ENCODE measurements at regions not wholly inside any gene's neighbourhood (a gene's known extent, or its start where the extent isn't known, plus 50 kb on each side); places are given as distances from the start of the nearest gene placed in this dataset.

DNA sequence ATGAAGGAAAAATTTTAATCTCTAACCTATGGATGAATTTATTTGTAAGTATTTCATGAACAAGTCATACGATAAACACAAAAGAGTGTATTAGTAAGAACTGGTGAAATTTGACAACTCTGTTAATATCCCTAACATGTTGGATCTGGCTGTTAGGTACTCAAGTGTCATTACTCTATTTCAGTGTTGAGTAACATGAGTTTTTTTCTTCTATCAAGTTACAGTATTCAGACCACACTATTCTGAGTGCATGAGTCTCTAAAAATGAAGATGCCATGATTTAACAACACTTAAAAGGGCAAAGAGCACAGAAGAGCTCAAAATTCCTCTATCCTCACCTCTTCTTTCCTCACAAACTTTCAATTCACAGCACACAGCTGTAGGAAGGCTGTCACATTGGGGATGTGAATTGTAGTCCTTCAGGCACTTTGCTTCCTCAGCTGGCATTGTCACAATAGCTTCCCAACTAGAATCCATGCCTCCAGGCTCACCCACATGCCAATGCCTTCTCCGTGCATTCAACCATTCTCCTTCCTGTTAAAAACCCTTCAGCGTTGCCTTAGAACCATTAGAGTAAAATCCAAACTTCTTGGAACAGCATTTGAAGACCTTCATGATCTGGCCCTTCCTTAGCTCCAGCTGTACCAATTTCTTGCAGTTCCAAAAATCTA lies 73.7 kb upstream of the DBX2 start:
- no peak for ATAC-seq
- TF ChIP-seq ZNF8 (CRISPR knock-in tag; IDR thresholded peaks at IDR 0.05) (no peak), BACH2 (CRISPR knock-in tag; IDR thresholded peaks at IDR 0.05; ENCODE audit: borderline replicate concordance) (no peak), ZFP30 (CRISPR knock-in tag; IDR thresholded peaks at IDR 0.05) (no peak), RARB (CRISPR knock-in tag; IDR thresholded peaks at IDR 0.05) (no peak), ARNTL (CRISPR knock-in tag; IDR thresholded peaks at IDR 0.05; ENCODE audit: borderline replicate concordance, low read depth) (no peak), ZNF70 (CRISPR knock-in tag; IDR thresholded peaks at IDR 0.05) (no peak), SNAI2 (CRISPR knock-in tag; IDR thresholded peaks at IDR 0.05) (no peak), PPARA (CRISPR knock-in tag; IDR thresholded peaks at IDR 0.05; ENCODE audit: borderline replicate concordance) (no peak)
- TF ChIP-seq, protein P1, sequence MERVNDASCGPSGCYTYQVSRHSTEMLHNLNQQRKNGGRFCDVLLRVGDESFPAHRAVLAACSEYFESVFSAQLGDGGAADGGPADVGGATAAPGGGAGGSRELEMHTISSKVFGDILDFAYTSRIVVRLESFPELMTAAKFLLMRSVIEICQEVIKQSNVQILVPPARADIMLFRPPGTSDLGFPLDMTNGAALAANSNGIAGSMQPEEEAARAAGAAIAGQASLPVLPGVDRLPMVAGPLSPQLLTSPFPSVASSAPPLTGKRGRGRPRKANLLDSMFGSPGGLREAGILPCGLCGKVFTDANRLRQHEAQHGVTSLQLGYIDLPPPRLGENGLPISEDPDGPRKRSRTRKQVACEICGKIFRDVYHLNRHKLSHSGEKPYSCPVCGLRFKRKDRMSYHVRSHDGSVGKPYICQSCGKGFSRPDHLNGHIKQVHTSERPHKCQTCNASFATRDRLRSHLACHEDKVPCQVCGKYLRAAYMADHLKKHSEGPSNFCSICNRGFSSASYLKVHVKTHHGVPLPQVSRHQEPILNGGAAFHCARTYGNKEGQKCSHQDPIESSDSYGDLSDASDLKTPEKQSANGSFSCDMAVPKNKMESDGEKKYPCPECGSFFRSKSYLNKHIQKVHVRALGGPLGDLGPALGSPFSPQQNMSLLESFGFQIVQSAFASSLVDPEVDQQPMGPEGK (CRISPR knock-in tag; IDR thresholded peaks at IDR 0.05; ENCODE audit: borderline replicate concordance) = no peak
- TF ChIP-seq, protein P2, sequence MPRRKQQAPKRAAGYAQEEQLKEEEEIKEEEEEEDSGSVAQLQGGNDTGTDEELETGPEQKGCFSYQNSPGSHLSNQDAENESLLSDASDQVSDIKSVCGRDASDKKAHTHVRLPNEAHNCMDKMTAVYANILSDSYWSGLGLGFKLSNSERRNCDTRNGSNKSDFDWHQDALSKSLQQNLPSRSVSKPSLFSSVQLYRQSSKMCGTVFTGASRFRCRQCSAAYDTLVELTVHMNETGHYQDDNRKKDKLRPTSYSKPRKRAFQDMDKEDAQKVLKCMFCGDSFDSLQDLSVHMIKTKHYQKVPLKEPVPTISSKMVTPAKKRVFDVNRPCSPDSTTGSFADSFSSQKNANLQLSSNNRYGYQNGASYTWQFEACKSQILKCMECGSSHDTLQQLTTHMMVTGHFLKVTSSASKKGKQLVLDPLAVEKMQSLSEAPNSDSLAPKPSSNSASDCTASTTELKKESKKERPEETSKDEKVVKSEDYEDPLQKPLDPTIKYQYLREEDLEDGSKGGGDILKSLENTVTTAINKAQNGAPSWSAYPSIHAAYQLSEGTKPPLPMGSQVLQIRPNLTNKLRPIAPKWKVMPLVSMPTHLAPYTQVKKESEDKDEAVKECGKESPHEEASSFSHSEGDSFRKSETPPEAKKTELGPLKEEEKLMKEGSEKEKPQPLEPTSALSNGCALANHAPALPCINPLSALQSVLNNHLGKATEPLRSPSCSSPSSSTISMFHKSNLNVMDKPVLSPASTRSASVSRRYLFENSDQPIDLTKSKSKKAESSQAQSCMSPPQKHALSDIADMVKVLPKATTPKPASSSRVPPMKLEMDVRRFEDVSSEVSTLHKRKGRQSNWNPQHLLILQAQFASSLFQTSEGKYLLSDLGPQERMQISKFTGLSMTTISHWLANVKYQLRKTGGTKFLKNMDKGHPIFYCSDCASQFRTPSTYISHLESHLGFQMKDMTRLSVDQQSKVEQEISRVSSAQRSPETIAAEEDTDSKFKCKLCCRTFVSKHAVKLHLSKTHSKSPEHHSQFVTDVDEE (CRISPR knock-in tag; IDR thresholded peaks at IDR 0.05) = no peak
- TF ChIP-seq, protein P3, sequence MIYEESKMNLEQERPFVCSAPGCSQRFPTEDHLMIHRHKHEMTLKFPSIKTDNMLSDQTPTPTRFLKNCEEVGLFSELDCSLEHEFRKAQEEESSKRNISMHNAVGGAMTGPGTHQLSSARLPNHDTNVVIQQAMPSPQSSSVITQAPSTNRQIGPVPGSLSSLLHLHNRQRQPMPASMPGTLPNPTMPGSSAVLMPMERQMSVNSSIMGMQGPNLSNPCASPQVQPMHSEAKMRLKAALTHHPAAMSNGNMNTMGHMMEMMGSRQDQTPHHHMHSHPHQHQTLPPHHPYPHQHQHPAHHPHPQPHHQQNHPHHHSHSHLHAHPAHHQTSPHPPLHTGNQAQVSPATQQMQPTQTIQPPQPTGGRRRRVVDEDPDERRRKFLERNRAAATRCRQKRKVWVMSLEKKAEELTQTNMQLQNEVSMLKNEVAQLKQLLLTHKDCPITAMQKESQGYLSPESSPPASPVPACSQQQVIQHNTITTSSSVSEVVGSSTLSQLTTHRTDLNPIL (CRISPR knock-in tag; IDR thresholded peaks at IDR 0.05; ENCODE audit: low read depth) = no peak

DNA sequence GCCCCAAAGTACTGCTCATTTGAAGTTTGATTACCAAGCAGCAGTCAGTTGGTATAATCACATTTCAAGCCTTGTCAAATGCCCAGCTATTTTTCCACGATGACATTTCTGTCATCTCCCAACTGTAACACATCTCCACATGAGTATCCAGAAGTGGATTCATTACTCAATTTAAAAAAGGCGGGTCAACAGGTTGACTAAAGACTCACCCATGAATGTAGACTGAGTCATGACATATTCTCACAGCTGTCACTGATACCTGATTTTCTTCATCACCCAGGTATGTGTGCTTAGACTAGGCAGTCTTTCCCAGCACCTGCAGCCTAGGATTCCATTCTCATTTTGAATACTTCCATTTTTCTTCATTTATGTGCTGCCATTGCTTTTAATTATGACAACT lies 75.1 kb upstream of the DBX2 start:
- ATAC-seq = no peak
- TF ChIP-seq CSDC2 (CRISPR knock-in tag; IDR thresholded peaks at IDR 0.05) (no peak), OSR1 (CRISPR knock-in tag; IDR thresholded peaks at IDR 0.05) (no peak), BACH2 (CRISPR knock-in tag; IDR thresholded peaks at IDR 0.05; ENCODE audit: borderline replicate concordance) (no peak), ZFP30 (CRISPR knock-in tag; IDR thresholded peaks at IDR 0.05) (no peak), TOX (CRISPR knock-in tag; IDR thresholded peaks at IDR 0.05; ENCODE audit: borderline replicate concordance) (no peak), ARNTL (CRISPR knock-in tag; IDR thresholded peaks at IDR 0.05; ENCODE audit: borderline replicate concordance, low read depth) (no peak), SNAI2 (CRISPR knock-in tag; IDR thresholded peaks at IDR 0.05) (no peak), ZNF565 (CRISPR knock-in tag; conservative IDR thresholded peaks at IDR 0.05; ENCODE audit: low read depth) (no peak), ZFP3 (CRISPR knock-in tag; IDR thresholded peaks at IDR 0.05) (no peak), TCF4 (CRISPR knock-in tag; IDR thresholded peaks at IDR 0.05; ENCODE audit: borderline replicate concordance) (no peak), ESRRG (CRISPR knock-in tag; IDR thresholded peaks at IDR 0.05) (no peak), GLIS3 (CRISPR knock-in tag; IDR thresholded peaks at IDR 0.05) (no peak), PPARA (CRISPR knock-in tag; IDR thresholded peaks at IDR 0.05; ENCODE audit: borderline replicate concordance) (no peak), RARB (CRISPR knock-in tag; IDR thresholded peaks at IDR 0.05) (no peak)
- TF ChIP-seq, protein P3 (CRISPR knock-in tag; IDR thresholded peaks at IDR 0.05; ENCODE audit: low read depth) = no peak
- TF ChIP-seq, protein P4, sequence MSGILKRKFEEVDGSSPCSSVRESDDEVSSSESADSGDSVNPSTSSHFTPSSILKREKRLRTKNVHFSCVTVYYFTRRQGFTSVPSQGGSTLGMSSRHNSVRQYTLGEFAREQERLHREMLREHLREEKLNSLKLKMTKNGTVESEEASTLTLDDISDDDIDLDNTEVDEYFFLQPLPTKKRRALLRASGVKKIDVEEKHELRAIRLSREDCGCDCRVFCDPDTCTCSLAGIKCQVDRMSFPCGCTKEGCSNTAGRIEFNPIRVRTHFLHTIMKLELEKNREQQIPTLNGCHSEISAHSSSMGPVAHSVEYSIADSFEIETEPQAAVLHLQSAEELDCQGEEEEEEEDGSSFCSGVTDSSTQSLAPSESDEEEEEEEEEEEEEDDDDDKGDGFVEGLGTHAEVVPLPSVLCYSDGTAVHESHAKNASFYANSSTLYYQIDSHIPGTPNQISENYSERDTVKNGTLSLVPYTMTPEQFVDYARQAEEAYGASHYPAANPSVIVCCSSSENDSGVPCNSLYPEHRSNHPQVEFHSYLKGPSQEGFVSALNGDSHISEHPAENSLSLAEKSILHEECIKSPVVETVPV (CRISPR knock-in tag; IDR thresholded peaks at IDR 0.05) = no peak
- TF ChIP-seq, protein P1 (CRISPR knock-in tag; IDR thresholded peaks at IDR 0.05; ENCODE audit: borderline replicate concordance) = no peak
- TF ChIP-seq, protein P5, sequence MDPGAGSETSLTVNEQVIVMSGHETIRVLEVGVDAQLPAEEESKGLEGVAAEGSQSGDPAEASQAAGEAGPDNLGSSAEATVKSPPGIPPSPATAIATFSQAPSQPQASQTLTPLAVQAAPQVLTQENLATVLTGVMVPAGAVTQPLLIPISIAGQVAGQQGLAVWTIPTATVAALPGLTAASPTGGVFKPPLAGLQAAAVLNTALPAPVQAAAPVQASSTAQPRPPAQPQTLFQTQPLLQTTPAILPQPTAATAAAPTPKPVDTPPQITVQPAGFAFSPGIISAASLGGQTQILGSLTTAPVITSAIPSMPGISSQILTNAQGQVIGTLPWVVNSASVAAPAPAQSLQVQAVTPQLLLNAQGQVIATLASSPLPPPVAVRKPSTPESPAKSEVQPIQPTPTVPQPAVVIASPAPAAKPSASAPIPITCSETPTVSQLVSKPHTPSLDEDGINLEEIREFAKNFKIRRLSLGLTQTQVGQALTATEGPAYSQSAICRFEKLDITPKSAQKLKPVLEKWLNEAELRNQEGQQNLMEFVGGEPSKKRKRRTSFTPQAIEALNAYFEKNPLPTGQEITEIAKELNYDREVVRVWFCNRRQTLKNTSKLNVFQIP (CRISPR knock-in tag; IDR thresholded peaks at IDR 0.05; ENCODE audit: borderline replicate concordance, low read depth) = no peak
- TF ChIP-seq, protein P2 (CRISPR knock-in tag; IDR thresholded peaks at IDR 0.05) = no peak

Data from SK-N-SH treated with all-trans-retinoic acid at 6 μM for 48 hours (cell line).